Suppressor macrophage treated with lipopolysaccharide for 1 hour (primary cell): ENCODE measurements at regions not wholly inside any gene's neighbourhood (a gene's known extent, or its start where the extent isn't known, plus 50 kb on each side); places are given as distances from the start of the nearest gene placed in this dataset.
A peak's percentile ranks its signal among the peaks of the same experiment; 100 is the strongest.

Experiments used
- DNase-seq, 3 donors: peaks; one replicate each; pipeline ENCODE4 v3.0.0-alpha.2; 2020 to 2022

GRCh38 chr13:52929846-52930245 is 81.4 kb upstream of the PCDH8 start:
- DNase-seq, result no peak

- no peak for DNase-seq
Observed at GRCh38 chr13:52926971-52927370, 78.5 kb upstream of the PCDH8 start.

- no peak for DNase-seq
Observed at GRCh38 chr13:52925775-52926285, 77.4 kb upstream of the PCDH8 start.

GRCh38 chr13:52925251-52925650 is 76.8 kb upstream of the PCDH8 start:
- DNase-seq, result no peak

- no peak for DNase-seq
Observed at GRCh38 chr13:52924289-52925148, 76.1 kb upstream of the PCDH8 start.

GRCh38 chr13:52922961-52923360 is 74.5 kb upstream of the PCDH8 start:
- DNase-seq, result no peak

- peak; percentile 62 to 86 (median 83) for DNase-seq
Observed at GRCh38 chr13:52921194-52921593, 72.8 kb upstream of the PCDH8 start.

GRCh38 chr13:52916486-52916990 is 68.1 kb upstream of the PCDH8 start:
- no peak for DNase-seq

GRCh38 chr13:52911340-52911739 is 62.9 kb upstream of the PCDH8 start:
- peak; percentile 17 to 45 (median 35) for DNase-seq

GRCh38 chr13:52910318-52910717 is 61.9 kb upstream of the PCDH8 start:
- peak; percentile 68 to 83 (median 82) for DNase-seq

- no peak for DNase-seq
Observed at GRCh38 chr13:52906122-52906903, 57.9 kb upstream of the PCDH8 start.

GRCh38 chr13:52905701-52906100 is 57.3 kb upstream of the PCDH8 start:
- DNase-seq, result no peak

GRCh38 chr13:52903320-52903719 is 54.9 kb upstream of the PCDH8 start:
- DNase-seq, result no peak

GRCh38 chr13:52899206-52899605 is 50.8 kb upstream of the PCDH8 start:
- DNase-seq, result no peak
